GM06990 (cell line): ENCODE measurements at regions not wholly inside any gene's neighbourhood (a gene's known extent, or its start where the extent isn't known, plus 50 kb on each side); places are given as distances from the start of the nearest gene placed in this dataset.

ENCODE experiments used
- DNase-seq: peaks from one replicate; pipeline ENCODE4 v3.0.0-alpha.2; 2011; ENCODE audit not compliant: insufficient read length; ENCODE audit errors: extremely low read depth
- H3K27me3 ChIP-seq: replicated peaks from 2 replicates; pipeline ENCODE4 v1.6.0; 2011; ENCODE audit warnings: low read length; ENCODE audit not compliant: control insufficient read depth, insufficient read depth
- H3K36me3 ChIP-seq: 2 replicates; pipeline ENCODE4 v1.5.1; 2011; ENCODE audit warnings: low read length; ENCODE audit not compliant: control insufficient read depth, insufficient read depth
- H3K4me3 ChIP-seq: replicated peaks from 2 replicates; pipeline ENCODE4 v1.5.1; 2011; ENCODE audit warnings: low read depth, mild to moderate bottlenecking, control low read depth, low read length
- TF ChIP-seq, protein P1 (sequence below): IDR thresholded peaks from 2 replicates; pipeline ENCODE4 v1.5.1; 2011; ENCODE audit warnings: low read length, control low read depth, mild to moderate bottlenecking, inconsistent platforms; ENCODE audit not compliant: insufficient read depth, poor library complexity, severe bottlenecking

- no peaks in the 10 kb centered on the region; the same call in 1 of the 2 replicates for H3K27me3 ChIP-seq
- TF ChIP-seq, protein P1, sequence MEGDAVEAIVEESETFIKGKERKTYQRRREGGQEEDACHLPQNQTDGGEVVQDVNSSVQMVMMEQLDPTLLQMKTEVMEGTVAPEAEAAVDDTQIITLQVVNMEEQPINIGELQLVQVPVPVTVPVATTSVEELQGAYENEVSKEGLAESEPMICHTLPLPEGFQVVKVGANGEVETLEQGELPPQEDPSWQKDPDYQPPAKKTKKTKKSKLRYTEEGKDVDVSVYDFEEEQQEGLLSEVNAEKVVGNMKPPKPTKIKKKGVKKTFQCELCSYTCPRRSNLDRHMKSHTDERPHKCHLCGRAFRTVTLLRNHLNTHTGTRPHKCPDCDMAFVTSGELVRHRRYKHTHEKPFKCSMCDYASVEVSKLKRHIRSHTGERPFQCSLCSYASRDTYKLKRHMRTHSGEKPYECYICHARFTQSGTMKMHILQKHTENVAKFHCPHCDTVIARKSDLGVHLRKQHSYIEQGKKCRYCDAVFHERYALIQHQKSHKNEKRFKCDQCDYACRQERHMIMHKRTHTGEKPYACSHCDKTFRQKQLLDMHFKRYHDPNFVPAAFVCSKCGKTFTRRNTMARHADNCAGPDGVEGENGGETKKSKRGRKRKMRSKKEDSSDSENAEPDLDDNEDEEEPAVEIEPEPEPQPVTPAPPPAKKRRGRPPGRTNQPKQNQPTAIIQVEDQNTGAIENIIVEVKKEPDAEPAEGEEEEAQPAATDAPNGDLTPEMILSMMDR, result no peak
- no peak overlapping the region for H3K4me3 ChIP-seq
- DNase-seq, result no peak
- H3K36me3 ChIP-seq, result no peaks in the 10 kb centered on the region
These were observed 213.0 kb downstream of the ERCC6L2 start for GRCh38 chr9:96088510-96088909.

- no peak for DNase-seq
- no peaks in the 10 kb centered on the region; the same call in 1 of the 2 replicates for H3K27me3 ChIP-seq
- TF ChIP-seq, protein P1, result no peak
These were observed 212.3 kb downstream of the ERCC6L2 start for GRCh38 chr9:96087669-96088299.

DNA sequence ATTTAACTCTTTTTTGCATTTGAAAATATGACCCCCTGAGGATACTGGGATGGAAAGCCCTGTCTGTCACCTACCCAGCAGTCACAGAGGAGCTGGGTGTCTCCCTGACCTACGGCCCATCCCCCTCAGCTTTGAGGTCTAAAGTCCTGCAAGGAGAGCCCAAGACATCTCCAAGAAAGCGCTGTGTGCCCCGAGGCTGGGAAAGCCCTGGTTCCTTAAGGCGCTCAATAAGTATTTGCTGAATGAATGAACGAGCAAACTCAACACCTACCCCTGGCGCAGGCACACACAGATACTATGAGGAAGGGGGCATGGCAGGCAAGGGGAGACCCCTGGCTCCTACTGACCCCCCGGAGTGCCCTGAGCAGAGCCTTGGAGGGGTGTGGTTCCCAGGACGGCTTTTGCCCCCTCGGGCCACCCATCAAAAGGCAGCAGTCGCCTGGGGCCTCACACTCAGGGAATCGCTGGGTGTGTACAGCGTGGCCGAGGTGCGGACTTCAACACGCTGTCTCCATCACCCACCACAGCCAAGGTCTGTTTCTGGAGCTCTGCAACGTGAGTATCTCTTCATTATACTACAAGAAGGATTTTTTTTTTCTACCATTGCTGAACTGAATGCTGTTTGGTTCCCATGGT lies 211.6 kb downstream of the ERCC6L2 start:
- Histone ChIP-seq H3K27me3 (no peaks in the 10 kb centered on the region; the same call in 1 of the 2 replicates), H3K4me3 (no peak overlapping the region), H3K36me3 (no peaks in the 10 kb centered on the region)
- TF ChIP-seq, protein P1, result no peak
- DNase-seq, result no peak

More at GRCh38 chr9:96087669-96088299, 212.3 kb downstream of the ERCC6L2 start:
- H3K4me3 ChIP-seq, result no peak overlapping the region
- H3K36me3 ChIP-seq, result no peaks in the 10 kb centered on the region

- H3K27me3 ChIP-seq, result no peaks in the 10 kb centered on the region; the same call in 1 of the 2 replicates
- H3K36me3 ChIP-seq, result no peaks in the 10 kb centered on the region
- DNase-seq, result no peak
- TF ChIP-seq, protein P1, result no peak
- H3K4me3 ChIP-seq, result no peak overlapping the region
These were observed 210.1 kb downstream of the ERCC6L2 start for GRCh38 chr9:96085491-96086143.

- TF ChIP-seq, protein P1, result no peak
- H3K27me3 ChIP-seq, result no peaks in the 10 kb centered on the region; the same call in 1 of the 2 replicates
- no peak for DNase-seq
- no peaks in the 10 kb centered on the region for H3K36me3 ChIP-seq
- no peak overlapping the region for H3K4me3 ChIP-seq
These were observed 208.8 kb downstream of the ERCC6L2 start for GRCh38 chr9:96084331-96084734.
